HL-60 (cell line): ENCODE measurements at regions not wholly inside any gene's neighbourhood (a gene's known extent, or its start where the extent isn't known, plus 50 kb on each side); places are given as distances from the start of the nearest gene placed in this dataset.

ENCODE experiments used
- DNase-seq, 2 experiments: peaks; one replicate each; pipeline ENCODE4 v3.0.0-alpha.2; 2010 to 2020; ENCODE audit warnings: low read depth in 1 of 2, low spot score in 1 of 2
- H3K27ac ChIP-seq: fragments of 250-450 bp; sonication (Bioruptor Pico); replicated peaks from 2 replicates; pipeline ENCODE4 v1.5.1; 2020; ENCODE audit warnings: mild to moderate bottlenecking, moderate library complexity
- H3K27me3 ChIP-seq: fragments of 250-450 bp; sonication (Bioruptor Pico); 2 replicates; pipeline ENCODE4 v1.5.1; 2021; ENCODE audit warnings: mild to moderate bottlenecking, moderate library complexity; ENCODE audit not compliant: insufficient read depth, poor library complexity, severe bottlenecking
- H3K4me3 ChIP-seq: replicated peaks from 2 replicates; pipeline ENCODE4 v1.5.1; 2011; ENCODE audit warnings: mild to moderate bottlenecking, control low read depth, low read length; ENCODE audit not compliant: insufficient read depth
- CTCF ChIP-seq: IDR thresholded peaks from one replicate; pipeline ENCODE4 v1.5.1; 2011; ENCODE audit warnings: low read length, control low read depth, inconsistent platforms; ENCODE audit not compliant: insufficient read depth
- GABPA ChIP-seq: IDR thresholded peaks from 2 replicates; pipeline ENCODE4 v1.6.1; 2012; ENCODE audit warnings: low read depth
- POLR2AphosphoS5 ChIP-seq: IDR thresholded peaks from 2 replicates; pipeline ENCODE4 v1.6.1; 2012; ENCODE audit warnings: low read depth
- SPI1 ChIP-seq: IDR thresholded peaks from 2 replicates; pipeline ENCODE4 v1.6.1; 2012; ENCODE audit warnings: low read depth, mild to moderate bottlenecking, borderline replicate concordance
- TF ChIP-seq, protein P1 (sequence below): IDR thresholded peaks from 2 replicates; pipeline ENCODE4 v1.6.1; 2012; ENCODE audit warnings: low read depth; ENCODE audit not compliant: insufficient replicate concordance

DNA sequence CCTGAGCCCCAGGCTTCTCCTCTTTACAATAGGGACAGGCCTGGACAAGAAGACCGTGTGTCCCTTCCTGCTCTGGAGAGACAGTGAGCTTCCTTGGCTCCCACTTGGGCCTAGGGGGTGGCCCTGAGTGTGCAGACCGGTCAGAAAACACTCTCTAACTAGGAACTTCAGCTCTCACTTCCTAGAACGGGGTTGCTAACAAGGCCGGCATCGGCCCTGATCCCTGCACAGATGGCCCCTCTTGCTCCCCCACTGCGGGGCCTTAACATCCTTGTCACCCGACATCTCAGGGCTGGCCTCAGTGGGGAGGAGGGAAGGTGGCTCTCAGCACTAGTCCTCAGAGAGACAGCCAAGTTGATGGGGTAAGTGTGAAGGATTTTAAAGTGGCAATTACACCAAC, 406.9 kb downstream of the CTTN start:
- Histone ChIP-seq H3K27ac (no peak overlapping the region), H3K27me3 (no peaks in the 10 kb centered on the region), H3K4me3 (no peak overlapping the region)
- no peak for DNase-seq
- TF ChIP-seq SPI1: no peak
- TF ChIP-seq, protein P1, sequence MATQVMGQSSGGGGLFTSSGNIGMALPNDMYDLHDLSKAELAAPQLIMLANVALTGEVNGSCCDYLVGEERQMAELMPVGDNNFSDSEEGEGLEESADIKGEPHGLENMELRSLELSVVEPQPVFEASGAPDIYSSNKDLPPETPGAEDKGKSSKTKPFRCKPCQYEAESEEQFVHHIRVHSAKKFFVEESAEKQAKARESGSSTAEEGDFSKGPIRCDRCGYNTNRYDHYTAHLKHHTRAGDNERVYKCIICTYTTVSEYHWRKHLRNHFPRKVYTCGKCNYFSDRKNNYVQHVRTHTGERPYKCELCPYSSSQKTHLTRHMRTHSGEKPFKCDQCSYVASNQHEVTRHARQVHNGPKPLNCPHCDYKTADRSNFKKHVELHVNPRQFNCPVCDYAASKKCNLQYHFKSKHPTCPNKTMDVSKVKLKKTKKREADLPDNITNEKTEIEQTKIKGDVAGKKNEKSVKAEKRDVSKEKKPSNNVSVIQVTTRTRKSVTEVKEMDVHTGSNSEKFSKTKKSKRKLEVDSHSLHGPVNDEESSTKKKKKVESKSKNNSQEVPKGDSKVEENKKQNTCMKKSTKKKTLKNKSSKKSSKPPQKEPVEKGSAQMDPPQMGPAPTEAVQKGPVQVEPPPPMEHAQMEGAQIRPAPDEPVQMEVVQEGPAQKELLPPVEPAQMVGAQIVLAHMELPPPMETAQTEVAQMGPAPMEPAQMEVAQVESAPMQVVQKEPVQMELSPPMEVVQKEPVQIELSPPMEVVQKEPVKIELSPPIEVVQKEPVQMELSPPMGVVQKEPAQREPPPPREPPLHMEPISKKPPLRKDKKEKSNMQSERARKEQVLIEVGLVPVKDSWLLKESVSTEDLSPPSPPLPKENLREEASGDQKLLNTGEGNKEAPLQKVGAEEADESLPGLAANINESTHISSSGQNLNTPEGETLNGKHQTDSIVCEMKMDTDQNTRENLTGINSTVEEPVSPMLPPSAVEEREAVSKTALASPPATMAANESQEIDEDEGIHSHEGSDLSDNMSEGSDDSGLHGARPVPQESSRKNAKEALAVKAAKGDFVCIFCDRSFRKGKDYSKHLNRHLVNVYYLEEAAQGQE: no peak
- no peak for TF ChIP-seq POLR2AphosphoS5
- TF ChIP-seq CTCF: no peak
- TF ChIP-seq GABPA: no peak

- no peak for TF ChIP-seq GABPA
- TF ChIP-seq, protein P1: no peak
- no peak for TF ChIP-seq SPI1
- TF ChIP-seq CTCF: no peak
- no peak for TF ChIP-seq POLR2AphosphoS5
- Histone ChIP-seq H3K27ac (no peak overlapping the region), H3K27me3 (no peaks in the 10 kb centered on the region), H3K4me3 (no peak overlapping the region)
- no peak for DNase-seq
Measured at GRCh38 chr11:70805971-70806370, 407.6 kb downstream of the CTTN start.

DNA sequence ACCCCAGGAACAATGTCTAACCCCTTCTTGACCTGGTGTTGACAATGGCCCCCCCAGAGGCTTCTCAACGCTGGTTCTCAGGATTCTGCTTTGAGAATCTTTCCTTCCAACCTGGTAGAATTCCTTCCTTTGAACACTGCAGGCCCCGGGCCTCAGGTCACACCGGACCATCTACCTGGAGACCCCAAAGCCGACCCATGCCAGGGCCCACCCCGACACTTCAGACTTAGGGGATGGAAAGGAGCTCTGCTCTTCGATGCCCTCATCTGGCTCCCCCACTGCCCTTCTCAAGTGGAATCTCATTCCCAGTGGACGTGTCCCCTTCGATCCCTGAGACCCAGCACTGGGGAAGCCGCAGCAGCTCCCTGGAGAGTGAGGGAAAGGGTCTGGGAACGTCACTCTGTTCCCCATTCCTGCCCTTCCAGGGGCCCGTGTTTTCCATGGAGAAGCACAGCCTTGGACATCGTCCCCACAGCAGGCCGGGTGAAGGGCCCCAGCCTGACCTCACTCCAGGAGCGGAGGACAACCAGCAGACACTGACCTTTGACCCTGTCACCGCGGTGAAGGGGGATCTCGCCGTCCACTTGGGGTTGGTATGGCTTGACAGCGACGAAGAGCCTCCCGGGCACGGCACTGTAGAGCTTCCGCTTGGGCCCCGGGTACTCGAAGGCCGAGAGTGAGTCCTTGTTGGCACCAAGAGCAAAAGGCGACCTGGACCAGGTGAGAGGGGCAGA, 408.3 kb downstream of the CTTN start:
- no peak overlapping the region for H3K4me3 ChIP-seq
- DNase-seq: no peak
- H3K27ac ChIP-seq: no peak overlapping the region
- H3K27me3 ChIP-seq: no peaks in the 10 kb centered on the region
- TF ChIP-seq, protein P1: no peak
- TF ChIP-seq SPI1 (no peak), GABPA (no peak), POLR2AphosphoS5 (no peak), CTCF (no peak)
